ENCODE measurements at regions not wholly inside any gene's neighbourhood (a gene's known extent, or its start where the extent isn't known, plus 50 kb on each side); places are given as distances from the start of the nearest gene placed in this dataset.

DNA sequence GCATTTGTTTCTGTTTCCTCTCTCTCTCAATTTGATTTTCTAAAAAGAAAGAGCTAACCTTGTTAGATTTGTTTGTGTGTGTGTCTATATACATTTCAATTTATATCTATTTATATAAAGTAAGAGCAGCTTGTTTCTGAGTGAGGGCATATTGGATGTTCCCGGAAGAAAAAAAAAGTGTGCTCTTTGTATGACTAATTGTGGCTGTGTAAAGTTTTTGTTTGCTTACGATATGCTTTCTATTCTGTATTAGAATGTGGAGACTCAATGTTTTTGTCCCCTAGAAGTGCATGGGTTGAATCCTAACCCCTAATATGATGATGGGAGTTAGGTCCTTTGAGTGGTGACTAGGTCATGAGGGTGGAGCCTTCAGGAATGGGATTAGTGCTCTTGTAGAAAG is 66.6 kb upstream of the C1QTNF9B start:
- DNase-seq = no peak
- Mint-ChIP-seq H3K36me3 (no peaks in the 10 kb centered on the region), H3K9me3 (no peaks in the 10 kb centered on the region), H3K4me1 (no peaks in the 10 kb centered on the region), H3K27me3 (ENCODE audit: low read depth in 3 of 3) (peaks cover 3% of the 10 kb centered on the region in 3 donors), H3K4me3 (no peak overlapping the region), H3K27ac (no peak overlapping the region)
- Histone ChIP-seq H2AFZ (ENCODE audit: insufficient read depth, low read depth, low read length, poor library complexity, severe bottlenecking) (no peak overlapping the region), H3K4me2 (replicated peaks; ENCODE audit: extremely low read depth, low read length, poor library complexity, severe bottlenecking) (no peak overlapping the region), H4K20me1 (ENCODE audit: insufficient read depth, low read length) (no peaks in the 10 kb centered on the region), H3K9ac (ENCODE audit: insufficient read depth, low read length, poor library complexity, severe bottlenecking) (no peak overlapping the region), H3K9me3 (replicated peaks in 1 of 2; ENCODE audit: control insufficient read depth in 1 of 2, insufficient read depth in 1 of 2, low read length in 2 of 2) (no peaks in the 10 kb centered on the region), H3K27ac (ENCODE audit: low read depth in 1 of 2, low read length in 2 of 2) (no peak overlapping the region), H3K36me3 (replicated peaks in 1 of 2; ENCODE audit: control insufficient read depth in 1 of 2, insufficient read depth in 2 of 2, low read length in 2 of 2) (no peaks in the 10 kb centered on the region), H3K4me3 (replicated peaks in 1 of 3; ENCODE audit: low read depth in 2 of 3, low read length in 3 of 3) (no peak overlapping the region), H3K79me2 (ENCODE audit: insufficient read depth, low read length) (no peaks in the 10 kb centered on the region), H3K27me3 (ENCODE audit: control insufficient read depth in 2 of 2, insufficient read depth in 2 of 2, low read length in 2 of 2) (no peaks in the 10 kb centered on the region), H3K4me1 (ENCODE audit: control insufficient read depth in 1 of 2, insufficient read depth in 2 of 2, low read length in 2 of 2) (no peaks in the 10 kb centered on the region)
- intact Hi-C loops (cut with micrococcal nuclease) = no loop called here
- no CpG with 5 or more reads among the region's 2 CpGs for WGBS (ENCODE audit: insufficient coverage)
- TF ChIP-seq, protein P1, sequence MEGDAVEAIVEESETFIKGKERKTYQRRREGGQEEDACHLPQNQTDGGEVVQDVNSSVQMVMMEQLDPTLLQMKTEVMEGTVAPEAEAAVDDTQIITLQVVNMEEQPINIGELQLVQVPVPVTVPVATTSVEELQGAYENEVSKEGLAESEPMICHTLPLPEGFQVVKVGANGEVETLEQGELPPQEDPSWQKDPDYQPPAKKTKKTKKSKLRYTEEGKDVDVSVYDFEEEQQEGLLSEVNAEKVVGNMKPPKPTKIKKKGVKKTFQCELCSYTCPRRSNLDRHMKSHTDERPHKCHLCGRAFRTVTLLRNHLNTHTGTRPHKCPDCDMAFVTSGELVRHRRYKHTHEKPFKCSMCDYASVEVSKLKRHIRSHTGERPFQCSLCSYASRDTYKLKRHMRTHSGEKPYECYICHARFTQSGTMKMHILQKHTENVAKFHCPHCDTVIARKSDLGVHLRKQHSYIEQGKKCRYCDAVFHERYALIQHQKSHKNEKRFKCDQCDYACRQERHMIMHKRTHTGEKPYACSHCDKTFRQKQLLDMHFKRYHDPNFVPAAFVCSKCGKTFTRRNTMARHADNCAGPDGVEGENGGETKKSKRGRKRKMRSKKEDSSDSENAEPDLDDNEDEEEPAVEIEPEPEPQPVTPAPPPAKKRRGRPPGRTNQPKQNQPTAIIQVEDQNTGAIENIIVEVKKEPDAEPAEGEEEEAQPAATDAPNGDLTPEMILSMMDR (IDR thresholded peaks at IDR 0.05) = no peak

DNA sequence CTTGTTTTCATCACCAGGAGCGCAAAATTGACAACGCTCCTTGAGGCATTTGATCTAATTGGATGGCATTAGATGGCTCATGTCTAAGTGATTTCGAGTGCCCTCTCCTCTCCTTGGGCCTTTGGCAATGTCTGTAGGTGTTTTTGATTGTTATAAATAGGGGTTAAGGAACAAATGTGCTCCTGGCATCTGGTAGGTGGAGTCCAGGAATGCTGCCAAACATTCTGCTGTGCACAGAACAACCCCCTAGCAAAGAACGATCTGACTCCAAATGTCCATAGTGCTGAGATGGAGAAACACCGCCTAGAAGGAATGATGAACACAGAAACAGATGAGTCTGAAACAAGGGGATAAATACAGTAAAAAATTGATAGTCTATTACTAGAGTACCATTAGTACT is 68.0 kb upstream of the C1QTNF9B start:
- no peaks in the 10 kb centered on the region for H3K36me3 ChIP-seq (replicated peaks in 1 of 2; ENCODE audit: control insufficient read depth in 1 of 2, insufficient read depth in 2 of 2, low read length in 2 of 2)
- Mint-ChIP-seq H3K27me3 (ENCODE audit: low read depth in 3 of 3) (peaks cover 3 to 6% (median 4%) of the 10 kb centered on the region in 3 donors), H3K36me3 (no peaks in the 10 kb centered on the region), H3K27ac (no peak overlapping the region), H3K4me1 (no peaks in the 10 kb centered on the region), H3K4me3 (no peak overlapping the region), H3K9me3 (no peaks in the 10 kb centered on the region)
- no peaks in the 10 kb centered on the region for H4K20me1 ChIP-seq (ENCODE audit: insufficient read depth, low read length)
- no peak overlapping the region for H3K4me2 ChIP-seq (replicated peaks; ENCODE audit: extremely low read depth, low read length, poor library complexity, severe bottlenecking)
- DNase-seq = no peak
- no peak overlapping the region for H3K27ac ChIP-seq (ENCODE audit: low read depth in 1 of 2, low read length in 2 of 2)
- intact Hi-C loops (cut with micrococcal nuclease) = no loop called here
- H2AFZ ChIP-seq (ENCODE audit: insufficient read depth, low read depth, low read length, poor library complexity, severe bottlenecking) = no peak overlapping the region
- no peak overlapping the region for H3K9ac ChIP-seq (ENCODE audit: insufficient read depth, low read length, poor library complexity, severe bottlenecking)
- no peaks in the 10 kb centered on the region for H3K27me3 ChIP-seq (ENCODE audit: control insufficient read depth in 2 of 2, insufficient read depth in 2 of 2, low read length in 2 of 2)
- WGBS (ENCODE audit: insufficient coverage) = 80% methylated on average over 1 of the region's 5 CpGs
- no peaks in the 10 kb centered on the region for H3K9me3 ChIP-seq (replicated peaks in 1 of 2; ENCODE audit: control insufficient read depth in 1 of 2, insufficient read depth in 1 of 2, low read length in 2 of 2)
- H3K4me1 ChIP-seq (ENCODE audit: control insufficient read depth in 1 of 2, insufficient read depth in 2 of 2, low read length in 2 of 2) = no peaks in the 10 kb centered on the region
- no peaks in the 10 kb centered on the region for H3K79me2 ChIP-seq (ENCODE audit: insufficient read depth, low read length)
- TF ChIP-seq, protein P1 (IDR thresholded peaks at IDR 0.05) = no peak
- H3K4me3 ChIP-seq (replicated peaks in 1 of 3; ENCODE audit: low read depth in 2 of 3, low read length in 3 of 3) = no peak overlapping the region
